IMR-90 (cell line): ENCODE measurements at regions not wholly inside any gene's neighbourhood (a gene's known extent, or its start where the extent isn't known, plus 50 kb on each side); places are given as distances from the start of the nearest gene placed in this dataset.

Experiments used
- ATAC-seq: fragments of 200-7000 bp; cut with Tn5 transposase; 2 replicates; pipeline ENCODE4 v1.9.1; 2020; ENCODE audit warnings: low read depth, mild to moderate bottlenecking, moderate library complexity
- BruUV-seq: library from RNA; stranded (reverse); fragments of 400-500 nt; replicated peaks from 2 replicates; lab custom pipeline; 2021; lab: Mats Ljungman, UMichigan
- CTCF ChIA-PET: fragments of 300-600 bp; formaldehyde crosslinking; extraction: SDS; loops from one replicate; lab custom pipeline; 2021; ENCODE audit warnings: antibody characterized with exemption; lab: Yijun Ruan, JAX
- POLR2A ChIA-PET: fragments of 300-600 bp; sonication (Branson Sonifier 250); formaldehyde crosslinking; loops from one replicate; lab custom pipeline; 2022; ENCODE audit warnings: antibody characterized with exemption; ENCODE audit not compliant: unreplicated experiment; lab: Charles Lee
- DNase-seq: peaks from one replicate; pipeline ENCODE4 v3.0.0; 2013
- H2AFZ ChIP-seq: replicated peaks from 2 replicates; pipeline ENCODE3; 2013; ENCODE audit warnings: low read length, mild to moderate bottlenecking; ENCODE audit not compliant: poor library complexity
- H2AK5ac ChIP-seq: 2 replicates; pipeline ENCODE4 v1.6.1; 2013; ENCODE audit warnings: low read depth, low read length, inconsistent platforms
- H2AK9ac ChIP-seq: replicated peaks from 2 replicates; pipeline ENCODE3; 2013; ENCODE audit warnings: mild to moderate bottlenecking, low read depth, low read length, moderate library complexity; ENCODE audit not compliant: poor library complexity
- H2BK120ac ChIP-seq: 2 replicates; pipeline ENCODE4 v1.6.1; 2013; ENCODE audit warnings: low read depth, low read length, inconsistent platforms
- H2BK15ac ChIP-seq: 3 replicates; pipeline ENCODE4 v1.6.1; 2013; ENCODE audit warnings: low read depth, low read length, inconsistent platforms
- H2BK20ac ChIP-seq: 2 replicates; pipeline ENCODE4 v1.6.1; 2013; ENCODE audit warnings: low read depth, mild to moderate bottlenecking, inconsistent platforms, low read length, moderate library complexity
- H2BK5ac ChIP-seq: 2 replicates; pipeline ENCODE4 v1.6.1; 2013; ENCODE audit warnings: mild to moderate bottlenecking, low read depth, low read length, inconsistent platforms; ENCODE audit not compliant: poor library complexity, severe bottlenecking
- H3K14ac ChIP-seq: replicated peaks from 2 replicates; pipeline ENCODE4 v1.6.1; 2013; ENCODE audit warnings: low read depth, low read length, inconsistent platforms
- H3K18ac ChIP-seq: 2 replicates; pipeline ENCODE4 v1.6.1; 2013; ENCODE audit warnings: low read depth, low read length, control low read depth
- H3K23ac ChIP-seq: 2 replicates; pipeline ENCODE4 v1.6.1; 2013; ENCODE audit warnings: low read depth, low read length, inconsistent platforms
- H3K27ac ChIP-seq: 2 replicates; pipeline ENCODE4 v1.5.1; 2013; ENCODE audit warnings: mild to moderate bottlenecking, control low read depth, low read length; ENCODE audit not compliant: insufficient read depth
- H3K27me3 ChIP-seq: 2 replicates; pipeline ENCODE4 v1.6.1; 2013; ENCODE audit warnings: low read length; ENCODE audit not compliant: control insufficient read depth, insufficient read depth
- H3K36me3 ChIP-seq: 2 replicates; pipeline ENCODE4 v1.6.1; 2013; ENCODE audit warnings: low read length, mixed read lengths; ENCODE audit not compliant: control insufficient read depth, insufficient read depth
- H3K4ac ChIP-seq: 2 replicates; pipeline ENCODE4 v1.6.1; 2013; ENCODE audit warnings: low read depth, low read length, inconsistent platforms
- H3K4me1 ChIP-seq: 2 replicates; pipeline ENCODE4 v1.6.1; 2013; ENCODE audit warnings: low read length, mixed read lengths; ENCODE audit not compliant: control insufficient read depth, insufficient read depth
- H3K4me2 ChIP-seq: 2 replicates; pipeline ENCODE4 v1.6.1; 2013; ENCODE audit warnings: low read depth, mild to moderate bottlenecking, control low read depth, low read length, moderate library complexity
- H3K4me3 ChIP-seq: 2 replicates; pipeline ENCODE4 v1.5.1; 2013; ENCODE audit warnings: low read depth, mild to moderate bottlenecking, control low read depth, low read length, moderate library complexity; ENCODE audit not compliant: insufficient read depth
- H3K56ac ChIP-seq: 2 replicates; pipeline ENCODE4 v1.6.1; 2013; ENCODE audit warnings: low read length, inconsistent platforms; ENCODE audit not compliant: insufficient read depth; ENCODE audit errors: extremely low read depth
- H3K79me1 ChIP-seq, 2 experiments: 2 replicates each; pipeline ENCODE4 v1.6.1; 2013; ENCODE audit warnings: low read length in 2 of 2, inconsistent platforms in 1 of 2, low read depth in 1 of 2
- H3K9ac ChIP-seq: 2 replicates; pipeline ENCODE4 v1.6.1; 2013; ENCODE audit warnings: low read depth, low read length, control low read depth
- H3K9me1 ChIP-seq: 2 replicates; pipeline ENCODE4 v1.6.1; 2013; ENCODE audit warnings: low read length, inconsistent platforms; ENCODE audit not compliant: insufficient read depth
- H3K9me3 ChIP-seq: 2 replicates; pipeline ENCODE4 v1.6.1; 2013; ENCODE audit warnings: low read length; ENCODE audit not compliant: control insufficient read depth, insufficient read depth
- H4K20me1 ChIP-seq: 2 replicates; pipeline ENCODE4 v1.6.1; 2013; ENCODE audit warnings: low read length, inconsistent platforms; ENCODE audit not compliant: insufficient read depth
- H4K5ac ChIP-seq: 2 replicates; pipeline ENCODE4 v1.6.1; 2013; ENCODE audit warnings: mild to moderate bottlenecking, low read depth, low read length, control low read depth
- H4K8ac ChIP-seq, 2 experiments: 2 replicates each; pipeline ENCODE4 v1.6.1; 2013; ENCODE audit warnings: low read depth in 2 of 2, low read length in 2 of 2, control low read depth in 1 of 2, inconsistent platforms in 1 of 2
- H4K91ac ChIP-seq: 2 replicates; pipeline ENCODE4 v1.6.1; 2013; ENCODE audit warnings: low read depth, low read length, inconsistent platforms; ENCODE audit not compliant: insufficient read depth
- RCOR1 ChIP-seq: IDR thresholded peaks from 2 replicates; pipeline ENCODE4 v1.6.1; 2012; ENCODE audit warnings: mild to moderate bottlenecking, low read length, improper control_type of control experiment; ENCODE audit not compliant: insufficient replicate concordance
- RFX5 ChIP-seq: IDR thresholded peaks from 2 replicates; pipeline ENCODE4 v1.8.0; 2012; ENCODE audit warnings: low read depth, mild to moderate bottlenecking, low read length, moderate library complexity
- WGBS, 2 experiments: methylation state at CpG; one replicate each; pipeline versions ENCODE4 v1.1.5 to v1.1.7; 2013; ENCODE audit warnings: missing lambda C conversion rate in 2 of 2; ENCODE audit not compliant: insufficient read length in 1 of 2; ENCODE audit errors: extremely low coverage in 2 of 2; 5-methylcytosine and 5-hydroxymethylcytosine counted together
- dilution Hi-C: fragments of 300-500 bp; cut with HindIII; formaldehyde crosslinking; loops from one replicate; pipeline ENCODE4 v1.14.3; 2018; ENCODE audit warnings: low sequenced_read_pairs; ENCODE audit not compliant: unreplicated experiment
- in situ Hi-C: fragments of 300-500 bp; cut with MboI; formaldehyde crosslinking; loops from 3 replicates; pipeline ENCODE4 v1.14.3; 2019; ENCODE audit warnings: low sequenced_read_pairs, inconsistent platforms, mixed read lengths
- intact Hi-C: fragments of 100-400 bp; cut with micrococcal nuclease; formaldehyde crosslinking; loops from 2 replicates; pipeline ENCODE4 v1.10.0; 2022

DNA sequence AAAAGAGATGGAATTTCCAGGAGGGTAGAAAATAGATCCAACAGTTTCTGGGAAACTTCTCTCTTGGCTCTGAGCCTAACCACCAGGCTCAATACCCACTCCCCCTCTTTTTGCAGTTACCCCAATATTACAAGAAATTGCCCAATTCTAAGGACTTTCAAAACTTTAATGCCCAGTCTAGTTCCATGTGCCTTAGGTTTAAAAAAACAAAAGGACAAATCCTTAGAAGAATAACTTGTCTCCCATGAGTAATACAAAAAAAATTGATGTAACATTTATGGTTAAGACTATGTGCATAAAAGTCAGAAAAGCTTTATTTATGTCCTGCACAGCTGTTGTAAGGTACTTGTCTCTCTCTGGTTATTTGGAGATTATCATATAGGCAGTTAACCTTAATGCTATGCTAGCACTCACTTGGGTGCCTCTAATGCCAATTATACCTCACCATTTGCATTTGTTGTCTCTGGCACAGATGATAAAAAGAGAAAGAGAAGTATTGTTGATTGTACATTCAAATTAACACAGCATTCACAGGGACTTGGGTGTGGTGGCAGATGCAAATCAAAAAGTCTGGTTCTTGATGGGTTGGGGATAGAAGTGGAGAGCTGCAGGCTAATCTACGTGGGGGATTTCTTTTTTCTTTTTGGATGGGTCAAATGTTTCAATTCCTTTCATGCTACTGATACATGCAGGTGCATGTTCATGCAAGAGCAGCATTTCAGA is 159.4 kb downstream of the PIK3R1 start:
- H3K4me3 ChIP-seq, result no peak overlapping the region
- ChIA-PET POLR2A (no interaction called here), CTCF (no interaction called here)
- H3K9me3 ChIP-seq, result peaks cover 3% of the 10 kb centered on the region; the same call in 1 of the 2 replicates
- no peak overlapping the region for H3K4ac ChIP-seq
- no peak overlapping the region for H2AFZ ChIP-seq
- no peak overlapping the region for H3K9ac ChIP-seq
- no peak overlapping the region for H2BK5ac ChIP-seq
- TF ChIP-seq RCOR1 (no peak), RFX5 (no peak)
- H3K23ac ChIP-seq, result no peak overlapping the region
- H3K4me1 ChIP-seq, result no peaks in the 10 kb centered on the region
- H3K56ac ChIP-seq, result no peak overlapping the region
- dilution Hi-C loops (no loop called here), intact Hi-C loops (loop anchor here (5.0 kb wide), 1 partner anchor 38 kb away; no protein-coding TSS in a partner anchor), in situ Hi-C loops (no loop called here)
- H2BK20ac ChIP-seq, result no peak overlapping the region
- no peak overlapping the region for H3K18ac ChIP-seq
- H3K79me1 ChIP-seq, result no peaks in the 10 kb centered on the region
- H4K5ac ChIP-seq, result no peak overlapping the region
- H2AK5ac ChIP-seq, result no peak overlapping the region
- no peaks in the 10 kb centered on the region; the same call in 1 of the 2 replicates for H3K27me3 ChIP-seq
- no peaks in the 10 kb centered on the region for H4K20me1 ChIP-seq
- ATAC-seq (no peak), DNase-seq (no peak)
- no peak overlapping the region for H2BK15ac ChIP-seq
- H2BK120ac ChIP-seq, result no peak overlapping the region
- WGBS, 2 experiments, result no CpG with 5 or more reads among the region's 1 CpG
- H2AK9ac ChIP-seq, result no peak overlapping the region
- H4K8ac ChIP-seq, result no peak overlapping the region
- no peak overlapping the region for H3K27ac ChIP-seq
- no peak overlapping the region for H3K4me2 ChIP-seq
- no peak overlapping the region for H3K14ac ChIP-seq
- H3K36me3 ChIP-seq, result no peaks in the 10 kb centered on the region
- no peak overlapping the region for H4K91ac ChIP-seq
- BruUV-seq, result no TSS peak
- H3K9me1 ChIP-seq, result no peaks in the 10 kb centered on the region
